IPS-11a (cell line): ENCODE measurements at regions not wholly inside any gene's neighbourhood (a gene's known extent, or its start where the extent isn't known, plus 50 kb on each side); places are given as distances from the start of the nearest gene placed in this dataset.
"Not testable (repeated sequence)": the region's sequence is repeated elsewhere in the genome, so short reads cannot be mapped to it uniquely, and the experiment has no call there.

Experiments used
- H3K4me3 ChIP-seq: one replicate; pipeline ENCODE4 v1.5.1; 2013; ENCODE audit warnings: low read depth, low read length, control low read depth

DNA sequence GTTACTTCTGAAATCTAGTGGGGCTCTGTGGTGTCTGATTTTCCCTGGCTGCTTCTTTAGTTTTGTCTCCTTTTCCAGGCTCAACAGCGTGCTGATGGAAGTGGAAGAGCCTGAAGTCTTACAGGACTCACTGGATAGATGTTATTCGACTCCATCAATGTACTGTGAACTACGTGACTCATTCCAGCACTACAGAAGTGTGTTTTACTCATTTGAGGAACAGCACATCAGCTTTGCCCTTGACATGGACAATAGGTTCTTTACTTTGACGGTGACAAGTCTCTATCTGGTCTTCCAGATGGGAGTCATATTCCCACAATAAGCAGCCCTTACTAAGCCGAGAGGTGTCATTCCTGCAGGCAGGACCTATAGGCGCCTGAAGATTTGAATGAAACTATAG, 51.1 kb downstream of the NBPF8 start:
- not testable (repeated sequence) for H3K4me3 ChIP-seq

DNA sequence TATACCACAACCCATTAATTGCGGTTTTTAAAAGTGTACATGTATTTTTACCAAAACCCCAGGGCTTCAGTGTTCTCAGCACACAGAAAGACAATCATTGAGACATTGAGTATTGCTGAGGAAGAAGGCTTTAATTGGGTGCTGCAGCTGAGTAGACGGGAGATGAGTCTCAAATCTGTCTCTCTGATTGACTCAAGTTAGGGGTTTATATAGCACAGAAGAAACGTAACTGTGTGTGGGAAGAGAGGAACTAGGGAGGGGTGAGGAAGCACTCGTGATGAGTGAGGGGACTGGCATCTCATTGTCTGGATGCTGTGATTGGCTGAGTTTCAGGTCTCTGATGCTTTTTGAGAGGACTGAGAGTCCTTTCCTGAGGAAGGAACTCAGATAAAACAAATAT, 62.8 kb downstream of the NBPF8 start:
- not testable (repeated sequence) for H3K4me3 ChIP-seq

GRCh38 chr1:120478400-120478799, 63.6 kb downstream of the NBPF8 start:
- H3K4me3 ChIP-seq, result not testable (repeated sequence)

DNA sequence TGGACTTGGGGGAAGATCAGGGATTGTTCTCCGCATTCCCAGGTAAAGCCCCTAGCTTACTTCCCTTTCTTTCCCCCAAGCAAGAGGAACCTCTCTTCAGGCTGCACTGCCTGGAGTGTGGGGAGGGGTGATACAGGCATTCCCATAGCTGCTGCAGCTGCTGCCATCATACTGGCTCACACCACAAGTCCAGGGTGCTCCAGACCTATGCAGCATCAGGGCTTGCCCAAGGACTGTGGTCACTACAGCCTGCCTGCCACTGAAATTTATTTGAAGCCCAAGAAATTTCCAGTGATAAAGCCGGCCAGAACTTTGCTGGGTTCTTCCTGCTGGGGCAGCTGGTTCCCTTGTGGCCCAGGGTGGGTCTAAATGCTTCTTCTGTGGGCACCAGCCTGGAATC, 72.7 kb downstream of the NBPF8 start:
- not testable (repeated sequence) for H3K4me3 ChIP-seq

GRCh38 chr1:120489217-120489616, 74.4 kb downstream of the NBPF8 start:
- not testable (repeated sequence) for H3K4me3 ChIP-seq

GRCh38 chr1:120497145-120497544, 82.3 kb downstream of the NBPF8 start:
- H3K4me3 ChIP-seq, result not testable (repeated sequence)

DNA sequence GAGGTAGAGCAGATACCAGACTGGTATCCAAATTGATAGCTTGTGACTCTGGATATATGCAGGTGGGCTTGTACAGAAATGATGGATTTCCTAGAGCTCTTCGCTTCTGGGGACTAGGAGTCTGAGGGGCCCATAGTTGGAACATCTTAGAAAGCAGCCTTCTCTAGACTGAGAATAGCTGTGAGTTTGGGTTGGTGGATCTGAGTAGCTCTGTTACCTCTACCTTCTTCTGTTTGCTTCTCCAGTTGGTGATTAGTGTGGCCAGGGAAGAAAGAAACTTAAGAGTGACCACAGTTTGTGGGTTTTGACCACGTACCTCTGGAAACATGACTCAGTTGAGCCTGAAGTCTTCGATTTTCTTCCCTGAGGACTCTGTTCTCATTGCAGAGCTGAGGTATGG, 88.4 kb downstream of the NBPF8 start:
- not testable (repeated sequence) for H3K4me3 ChIP-seq

- H3K4me3 ChIP-seq, result not testable (repeated sequence)
These were observed 91.5 kb downstream of the NBPF8 start for GRCh38 chr1:120506352-120506751.

DNA sequence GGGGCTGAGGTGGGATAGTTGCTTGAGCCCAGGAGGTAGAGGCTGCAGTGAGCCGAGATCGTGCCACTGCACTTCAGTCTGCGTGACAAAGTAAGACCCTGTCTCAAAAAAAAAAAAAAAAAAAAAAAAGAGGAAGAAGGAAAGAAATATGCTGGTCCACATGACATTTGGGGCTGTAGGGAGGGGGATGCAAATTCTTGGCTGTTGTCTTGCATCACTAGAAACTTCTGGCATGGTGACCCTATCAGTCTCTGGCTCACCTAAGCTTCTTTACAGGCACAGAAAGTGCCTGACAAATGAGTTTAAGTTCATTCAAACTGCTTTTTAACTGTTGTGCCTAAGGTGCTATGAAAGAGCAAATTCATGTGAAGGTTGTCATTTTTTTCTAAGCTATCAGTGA, 93.5 kb downstream of the NBPF8 start:
- H3K4me3 ChIP-seq, result not testable (repeated sequence)

DNA sequence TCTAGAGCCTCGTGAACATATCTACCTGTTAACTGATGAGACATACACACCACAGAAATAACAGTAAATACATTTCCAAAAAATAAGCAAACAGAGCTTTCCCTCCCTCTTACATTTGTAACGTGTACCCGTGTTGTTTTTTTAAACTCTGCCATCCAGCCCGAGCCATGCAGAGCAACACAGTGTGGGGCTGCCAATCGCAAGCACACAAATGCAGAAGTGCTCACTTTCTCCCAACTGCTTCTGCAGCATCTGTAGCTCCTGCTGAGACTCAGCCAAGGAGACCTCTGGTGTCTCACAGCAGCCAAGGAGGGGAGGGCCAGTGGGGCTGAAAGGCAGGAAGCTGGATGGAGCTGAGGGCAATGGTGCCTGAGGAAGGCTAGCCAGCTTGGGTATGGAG, 94.4 kb downstream of the NBPF8 start:
- not testable (repeated sequence) for H3K4me3 ChIP-seq

DNA sequence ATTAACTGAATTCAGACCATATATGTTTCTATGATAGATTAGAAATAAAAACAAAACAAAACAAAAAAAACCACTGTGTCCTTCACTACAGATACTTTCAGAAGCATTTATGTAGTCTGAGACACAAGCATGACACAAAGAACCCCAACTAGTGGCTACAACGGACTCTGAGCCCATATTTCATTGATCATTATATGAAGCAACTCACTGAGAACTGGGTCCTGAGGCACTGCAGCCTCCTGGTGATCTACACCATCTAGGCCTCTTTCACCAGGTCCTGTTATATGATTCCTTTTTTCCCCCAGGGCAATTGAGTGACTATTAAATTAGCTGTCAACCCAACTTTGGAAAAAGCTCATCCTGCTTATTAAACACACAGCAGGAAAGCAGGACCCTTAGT, 98.3 kb downstream of the NBPF8 start:
- not testable (repeated sequence) for H3K4me3 ChIP-seq

DNA sequence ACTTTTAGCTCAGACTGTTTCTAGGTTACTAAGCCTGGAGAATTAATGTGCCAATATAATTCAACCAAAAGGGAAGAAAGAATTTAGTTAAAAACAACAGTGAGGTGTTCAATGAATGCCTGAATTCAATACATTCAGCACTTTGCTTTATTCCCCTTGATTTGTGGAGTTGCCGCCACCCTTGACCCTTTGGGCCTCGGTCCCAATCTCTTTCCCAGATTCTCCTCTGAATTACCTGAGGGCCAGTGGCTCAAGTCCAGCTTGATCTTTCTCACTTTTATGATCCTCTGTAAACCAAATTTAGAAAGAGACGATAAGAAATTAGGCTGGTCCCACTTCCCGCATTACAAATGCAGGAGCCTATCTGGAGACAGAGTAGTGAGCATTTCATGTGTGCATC, 98.7 kb downstream of the NBPF8 start:
- H3K4me3 ChIP-seq, result not testable (repeated sequence)

DNA sequence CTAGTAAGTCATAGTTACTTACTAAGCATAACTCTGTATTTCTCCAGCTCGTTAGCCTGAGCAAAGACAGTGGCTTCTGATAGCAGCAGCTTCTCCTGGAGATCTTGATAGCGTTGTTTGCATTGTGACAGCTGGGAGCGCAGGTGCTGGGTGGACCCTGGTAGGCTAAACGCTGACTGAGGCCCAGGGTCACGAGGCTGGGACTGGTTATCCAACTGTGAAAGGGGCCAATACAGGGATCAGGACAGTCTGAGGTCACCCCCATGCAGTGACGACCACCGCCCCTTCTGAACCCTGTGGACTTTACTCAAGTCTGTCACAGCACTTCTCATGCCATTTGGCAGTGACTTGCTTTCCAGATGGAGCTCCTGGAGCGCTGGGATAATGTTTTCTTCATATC, 104.4 kb downstream of the NBPF8 start:
- not testable (repeated sequence) for H3K4me3 ChIP-seq

DNA sequence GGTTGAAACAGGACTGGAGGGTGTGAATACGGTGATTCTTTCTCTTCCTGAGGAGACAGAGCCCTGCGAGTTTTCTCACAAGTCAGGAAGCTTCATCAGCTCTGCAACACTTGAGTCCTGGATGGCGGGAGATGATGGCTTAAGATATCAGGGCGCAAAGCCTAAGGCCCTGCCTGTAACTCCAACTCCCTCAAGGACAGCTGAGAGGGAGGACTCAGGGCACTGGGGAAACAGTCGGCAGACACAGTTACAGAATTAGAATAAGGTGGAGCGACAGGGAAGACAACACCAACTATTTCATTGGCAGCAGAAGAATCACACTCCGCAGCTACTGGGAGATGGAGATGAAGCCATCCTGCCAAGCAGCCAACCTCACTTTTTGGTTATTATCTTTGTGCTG, 109.6 kb downstream of the NBPF8 start:
- not testable (repeated sequence) for H3K4me3 ChIP-seq

DNA sequence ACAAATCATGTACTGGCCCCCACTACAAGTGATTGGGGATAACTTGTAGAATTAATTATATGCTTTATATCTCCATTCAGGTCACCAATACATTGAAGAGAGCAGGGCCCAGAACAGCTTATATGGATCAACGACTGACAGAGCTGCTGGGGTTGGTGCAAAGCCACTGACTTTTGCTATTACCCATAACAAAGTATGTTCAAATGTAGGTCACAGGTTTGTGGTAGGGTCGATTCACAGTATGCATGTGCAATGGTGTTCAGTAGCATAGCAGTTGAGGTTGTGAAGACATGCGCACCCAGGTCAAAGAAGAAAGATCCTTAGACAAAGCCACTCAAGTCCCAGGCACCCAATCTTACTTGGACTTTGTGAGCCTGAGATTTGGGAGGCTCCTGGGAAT, 110.6 kb downstream of the NBPF8 start:
- not testable (repeated sequence) for H3K4me3 ChIP-seq

- not testable (repeated sequence) for H3K4me3 ChIP-seq
These were observed 114.7 kb downstream of the NBPF8 start for GRCh38 chr1:120529475-120530089.

GRCh38 chr1:120531455-120531854, 116.6 kb downstream of the NBPF8 start:
- not testable (repeated sequence) for H3K4me3 ChIP-seq

GRCh38 chr1:120534361-120535047, 119.7 kb downstream of the NBPF8 start:
- H3K4me3 ChIP-seq, result not testable (repeated sequence)

DNA sequence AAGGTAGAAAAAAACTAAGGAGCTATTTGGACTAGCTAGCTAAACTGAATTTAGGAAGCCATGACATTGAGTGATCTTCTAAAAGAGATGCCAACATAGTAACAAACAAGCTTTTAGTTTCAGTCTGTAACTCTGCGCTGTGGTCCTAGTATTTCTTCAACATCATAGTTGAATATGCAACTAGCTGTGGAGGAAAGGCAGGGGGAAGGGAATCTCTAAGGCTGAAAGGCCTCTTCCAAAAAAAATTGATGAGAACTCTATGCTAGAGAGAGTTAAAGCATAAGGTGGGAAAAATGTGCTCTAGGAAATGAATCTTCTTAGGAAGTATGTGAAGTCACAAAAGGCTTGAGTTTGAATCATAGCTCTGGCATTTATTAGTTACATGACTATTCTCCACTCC, 120.2 kb downstream of the NBPF8 start:
- H3K4me3 ChIP-seq, result not testable (repeated sequence)

GRCh38 chr1:120541394-120541793, 126.6 kb downstream of the NBPF8 start:
- H3K4me3 ChIP-seq, result not testable (repeated sequence)

DNA sequence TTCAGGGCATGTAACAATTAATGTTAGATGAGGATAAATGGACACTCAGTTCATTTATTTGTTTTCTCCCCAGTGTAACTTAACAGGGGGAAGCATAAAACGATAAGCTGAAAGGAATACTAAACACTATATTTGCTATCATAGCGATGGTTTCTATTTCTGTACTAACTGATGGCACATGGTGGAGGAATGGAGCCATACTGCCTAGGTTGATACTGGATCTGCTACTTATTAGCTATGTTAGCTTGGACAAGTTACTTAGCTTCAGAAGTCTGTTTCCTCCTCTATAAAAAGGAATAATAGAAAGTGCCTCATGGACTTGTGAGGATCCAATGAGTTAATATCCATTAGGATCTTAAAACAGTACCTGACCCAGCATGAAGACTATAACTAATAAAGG, 127.5 kb downstream of the NBPF8 start:
- H3K4me3 ChIP-seq, result not testable (repeated sequence)

DNA sequence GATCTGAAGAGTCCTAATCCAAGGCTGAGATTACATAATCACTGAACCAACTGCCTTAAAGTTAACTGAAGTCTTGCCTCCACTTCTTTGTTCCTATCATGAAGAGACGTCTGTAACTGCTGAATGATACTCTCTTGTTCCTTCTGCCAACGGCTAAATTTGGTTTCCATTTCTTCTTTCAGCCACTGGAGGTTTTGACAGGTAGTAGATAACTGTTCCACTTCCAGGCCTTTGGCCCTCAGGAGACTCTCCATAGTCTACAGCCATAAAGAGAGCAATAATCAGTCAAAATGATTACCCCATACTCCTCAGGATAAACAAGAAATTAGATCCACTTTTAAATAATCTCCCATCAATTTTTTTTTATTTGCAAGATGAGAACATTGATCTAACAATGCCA, 128.1 kb downstream of the NBPF8 start:
- not testable (repeated sequence) for H3K4me3 ChIP-seq

GRCh38 chr1:120544434-120544833, 129.6 kb downstream of the NBPF8 start:
- not testable (repeated sequence) for H3K4me3 ChIP-seq
